GM23338 (cell line): ENCODE measurements at regions not wholly inside any gene's neighbourhood (a gene's known extent, or its start where the extent isn't known, plus 50 kb on each side); places are given as distances from the start of the nearest gene placed in this dataset.

Source experiments
- ATAC-seq: fragments of 200-7000 bp; cut with Tn5 transposase; 3 replicates; pipeline ENCODE4 v1.9.1; 2020
- DNase-seq: peaks from one replicate; pipeline ENCODE4 v3.0.0-alpha.2; 2015; ENCODE audit warnings: low spot score
- H2AFZ ChIP-seq: fragments of 200-600 bp; sonication (generic); 2 replicates; pipeline ENCODE4 v1.8.0; 2016; ENCODE audit warnings: antibody characterized with exemption, mild to moderate bottlenecking, moderate library complexity
- H3F3A ChIP-seq: fragments of 200-600 bp; sonication (generic); replicated peaks from 2 replicates; pipeline ENCODE4 v1.8.0; 2017; ENCODE audit warnings: antibody characterized with exemption, mixed run types, low read depth
- H3K27ac ChIP-seq: fragments of 200-600 bp; sonication (generic); 2 replicates; pipeline ENCODE4 v1.6.1; 2016; ENCODE audit warnings: low read depth
- H3K27me3 ChIP-seq: fragments of 200-600 bp; sonication (generic); 2 replicates; pipeline ENCODE4 v1.8.0; 2016; ENCODE audit warnings: mild to moderate bottlenecking, mixed run types, moderate library complexity; ENCODE audit not compliant: insufficient read depth
- H3K36me3 ChIP-seq: fragments of 200-600 bp; sonication (generic); 2 replicates; pipeline ENCODE4 v1.8.0; 2016; ENCODE audit warnings: mild to moderate bottlenecking; ENCODE audit not compliant: insufficient read depth
- H3K4me1 ChIP-seq: fragments of 200-600 bp; sonication (generic); 2 replicates; pipeline ENCODE4 v1.8.0; 2016; ENCODE audit warnings: mild to moderate bottlenecking, moderate library complexity; ENCODE audit not compliant: insufficient read depth
- H3K4me2 ChIP-seq: fragments of 200-600 bp; sonication (generic); 2 replicates; pipeline ENCODE4 v1.7.1; 2017; ENCODE audit warnings: mixed run types
- H3K4me3 ChIP-seq: fragments of 200-600 bp; sonication (generic); 2 replicates; pipeline ENCODE4 v1.6.1; 2016; ENCODE audit warnings: mixed run types
- H3K79me2 ChIP-seq: fragments of 200-600 bp; sonication (generic); replicated peaks from 2 replicates; pipeline ENCODE4 v1.8.0; 2017; ENCODE audit warnings: mild to moderate bottlenecking; ENCODE audit not compliant: insufficient read depth
- H3K9me2 ChIP-seq: fragments of 200-600 bp; sonication (generic); 2 replicates; pipeline ENCODE4 v1.8.0; 2017; ENCODE audit not compliant: insufficient read depth
- H4K20me1 ChIP-seq: fragments of 200-600 bp; sonication (generic); replicated peaks from 2 replicates; pipeline ENCODE4 v1.8.0; 2017; ENCODE audit warnings: mild to moderate bottlenecking; ENCODE audit not compliant: insufficient read depth
- H3K27ac Mint-ChIP-seq: 2 replicates; pipeline ENCODE4 v1.8.0; 2020; ENCODE audit warnings: inconsistent platforms, mild to moderate bottlenecking, moderate library complexity, mixed read lengths
- H3K27me3 Mint-ChIP-seq: 3 replicates; pipeline ENCODE4 v1.8.0; 2022; ENCODE audit warnings: low read depth, mild to moderate bottlenecking, moderate library complexity, mixed read lengths, inconsistent platforms; ENCODE audit not compliant: insufficient read depth, poor library complexity
- H3K36me3 Mint-ChIP-seq: 3 replicates; pipeline ENCODE4 v1.8.0; 2021; ENCODE audit warnings: low read depth, mild to moderate bottlenecking, inconsistent platforms, moderate library complexity, mixed read lengths
- H3K4me1 Mint-ChIP-seq: 3 replicates; pipeline ENCODE4 v1.8.0; 2020; ENCODE audit warnings: mild to moderate bottlenecking, inconsistent platforms, mixed read lengths
- H3K4me3 Mint-ChIP-seq: 3 replicates; pipeline ENCODE4 v1.8.0; 2021; ENCODE audit warnings: moderate library complexity, mild to moderate bottlenecking, inconsistent platforms, mixed read lengths
- H3K9me3 Mint-ChIP-seq: 3 replicates; pipeline ENCODE4 v1.8.0; 2020; ENCODE audit warnings: moderate library complexity, mild to moderate bottlenecking, inconsistent platforms, mixed read lengths
- EZH2 ChIP-seq: fragments of 200-600 bp; sonication (generic); IDR thresholded peaks from one replicate; pipeline ENCODE4 v1.8.0; 2017; ENCODE audit warnings: antibody characterized with exemption, mild to moderate bottlenecking, low read depth; ENCODE audit not compliant: unreplicated experiment
- POLR2AphosphoS5 ChIP-seq: IDR thresholded peaks from 2 replicates; pipeline ENCODE4 v1.6.1; 2016; ENCODE audit warnings: antibody characterized with exemption, low read depth
- ZNF462 ChIP-seq: fragments of 250-450 bp; sonication (Bioruptor Pico); IDR thresholded peaks from 2 replicates; pipeline ENCODE4 v1.5.0; 2020; ENCODE audit warnings: mild to moderate bottlenecking, moderate library complexity

GRCh38 chr15:98528046-98528725, 120.2 kb upstream of the IGF1R start:
- Histone ChIP-seq H4K20me1 (no peaks in the 10 kb centered on the region), H3F3A (no peaks in the 10 kb centered on the region), H2AFZ (no peak overlapping the region), H3K27ac (no peak overlapping the region), H3K36me3 (no peaks in the 10 kb centered on the region), H3K4me2 (no peak overlapping the region), H3K79me2 (no peaks in the 10 kb centered on the region), H3K4me1 (peaks cover 14% of the 10 kb centered on the region), H3K4me3 (no peak overlapping the region), H3K9me2 (no peaks in the 10 kb centered on the region), H3K27me3 (no peaks in the 10 kb centered on the region)
- Mint-ChIP-seq H3K27ac (no peak overlapping the region), H3K36me3 (no peaks in the 10 kb centered on the region), H3K4me3 (no peak overlapping the region), H3K9me3 (no peaks in the 10 kb centered on the region), H3K27me3 (peaks cover 11% of the 10 kb centered on the region), H3K4me1 (peaks cover 25% of the 10 kb centered on the region)
- TF ChIP-seq POLR2AphosphoS5 (no peak), ZNF462 (CRISPR knock-in tag) (no peak)
- ATAC-seq (no peak), DNase-seq (no peak)

GRCh38 chr15:98529205-98530145, 118.9 kb upstream of the IGF1R start:
- ATAC-seq (no peak), DNase-seq (no peak)
- Histone ChIP-seq H3K9me2 (no peaks in the 10 kb centered on the region), H3K27me3 (no peaks in the 10 kb centered on the region), H3K4me2 (no peak overlapping the region), H3K4me3 (no peak overlapping the region), H2AFZ (no peak overlapping the region), H3K36me3 (no peaks in the 10 kb centered on the region), H3F3A (no peaks in the 10 kb centered on the region), H4K20me1 (no peaks in the 10 kb centered on the region), H3K27ac (no peak overlapping the region), H3K79me2 (no peaks in the 10 kb centered on the region), H3K4me1 (peaks cover 14% of the 10 kb centered on the region)
- Mint-ChIP-seq H3K4me1 (peaks cover 18% of the 10 kb centered on the region), H3K27ac (no peak overlapping the region), H3K36me3 (no peaks in the 10 kb centered on the region), H3K27me3 (peaks cover 9% of the 10 kb centered on the region), H3K4me3 (no peak overlapping the region), H3K9me3 (no peaks in the 10 kb centered on the region)
- TF ChIP-seq ZNF462 (CRISPR knock-in tag) (no peak), EZH2 (no peak)
